Psoas muscle (tissue), 7 donors: ENCODE measurements at regions not wholly inside any gene's neighbourhood (a gene's known extent, or its start where the extent isn't known, plus 50 kb on each side); places are given as distances from the start of the nearest gene placed in this dataset.

Experiments used
- ATAC-seq, 4 donors: fragments of 200-7000 bp; cut with Tn5 transposase; one replicate each; pipeline ENCODE4 v1.9.1; 2020; ENCODE audit warnings: moderate library complexity in 3 of 4, mild to moderate bottlenecking in 2 of 4
- DNase-seq, 2 donors: peaks; one replicate each; pipeline ENCODE4 v3.0.0-alpha.2; 2020
- H3K27ac ChIP-seq: fragments of 200-600 bp; one replicate; pipeline ENCODE4 v1.8.0; 2022
- H3K27me3 ChIP-seq, 3 donors: fragments of 200-600 bp in 1 of 3; one replicate each; pipeline versions ENCODE4 v1.6.1 to v1.8.0; 2013 to 2022; ENCODE audit warnings: low read length in 2 of 3, mild to moderate bottlenecking in 2 of 3, moderate library complexity in 1 of 3; ENCODE audit not compliant: insufficient read depth in 3 of 3
- H3K36me3 ChIP-seq, 2 donors: fragments of 200-600 bp in 1 of 2; one replicate each; pipeline versions ENCODE4 v1.6.1 to v1.8.0; 2013 to 2022; ENCODE audit warnings: low read depth in 1 of 2, mild to moderate bottlenecking in 1 of 2, moderate library complexity in 1 of 2; ENCODE audit not compliant: insufficient read depth in 1 of 2
- H3K4me1 ChIP-seq: fragments of 200-600 bp; one replicate; pipeline ENCODE4 v1.8.0; 2022
- H3K4me3 ChIP-seq: fragments of 200-600 bp; one replicate; pipeline ENCODE4 v1.8.0; 2022; ENCODE audit warnings: mild to moderate bottlenecking
- H3K9me3 ChIP-seq: fragments of 200-600 bp; one replicate; pipeline ENCODE4 v1.8.0; 2022
- CTCF ChIP-seq: fragments of 200-600 bp; IDR thresholded peaks from one replicate; pipeline ENCODE4 v1.8.0; 2022; ENCODE audit warnings: antibody characterized with exemption
- WGBS, 3 donors: extraction: QIAGEN DNeasy Blood & Tissue Kit; methylation state at CpG; one replicate each; pipeline versions ENCODE4 v1.1.6 to v1.1.7; 2013; 5-methylcytosine and 5-hydroxymethylcytosine counted together
- intact Hi-C, 2 donors: fragments of 100-400 bp; cut with DNase I; formaldehyde crosslinking; loops; one replicate each; pipeline versions ENCODE4 v1.11.0 to v1.14.2; 2022
- donor health status: healthy with polysubstance abuse.
- donor health status: DM: no; HTN: no; CAD: no; lungs with moderate emphysema.
- donor health status: Bipolar disorder and iron deficiency.
- donor health status: healthy.
- donor health status: DM: yes; HTN: yes; CAD: no.
- donor health status: DM: no; HTN: no; CAD: no.
- donor health status: DM: yes; HTN: yes; CAD: no.

- intact Hi-C loops, result no loop called here
- DNase-seq (no peak), ATAC-seq (no peak)
- H3K27me3 ChIP-seq, result no peaks in the 10 kb centered on the region
- WGBS, 3 donors, result 79 to 86% (median 82%) methylated on average over 3 of the region's 3 CpGs
- TF ChIP-seq CTCF, result no peak
- H3K4me1 ChIP-seq, result no peaks in the 10 kb centered on the region
- no peaks in the 10 kb centered on the region for H3K9me3 ChIP-seq
- H3K4me3 ChIP-seq, result no peak overlapping the region
- H3K36me3 ChIP-seq, result no peaks in the 10 kb centered on the region
- no peak overlapping the region for H3K27ac ChIP-seq
These were observed 856.5 kb upstream of the SEMA6A start for GRCh38 chr5:117431091-117431490.

DNA sequence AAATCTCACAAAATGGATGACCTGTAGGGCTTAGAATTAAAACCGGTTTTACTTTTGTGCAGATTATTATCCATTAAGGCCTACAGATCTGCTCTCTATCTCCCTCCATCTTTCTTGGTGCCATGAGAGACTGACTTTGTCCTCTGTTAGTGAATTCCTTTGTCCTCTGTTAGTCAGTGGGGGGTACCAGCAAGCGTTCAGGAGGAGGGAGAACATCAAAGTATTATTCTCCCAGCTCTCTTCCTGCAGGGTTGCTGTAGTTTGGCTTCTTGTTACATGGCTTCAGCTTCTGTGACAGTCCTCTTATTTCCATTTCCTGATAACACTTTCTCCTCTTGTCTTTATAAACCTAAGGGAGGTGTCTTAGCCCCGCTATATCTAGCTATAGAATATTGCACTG, 850.5 kb upstream of the SEMA6A start:
- H3K27me3 ChIP-seq, result no peaks in the 10 kb centered on the region
- no peaks in the 10 kb centered on the region for H3K36me3 ChIP-seq
- 77 to 90% (median 78%) methylated on average over 3 of the region's 3 CpGs for WGBS, 3 donors
- no peak for DNase-seq
- no peak overlapping the region for H3K4me3 ChIP-seq
- intact Hi-C loops, result no loop called here
- ATAC-seq, result no peak
- no peak overlapping the region for H3K27ac ChIP-seq
- no peak for TF ChIP-seq CTCF
- H3K9me3 ChIP-seq, result no peaks in the 10 kb centered on the region
- H3K4me1 ChIP-seq, result no peaks in the 10 kb centered on the region

GRCh38 chr5:117424559-117424958, 849.9 kb upstream of the SEMA6A start:
- no peak for ATAC-seq
- 89 to 97% (median 96%) methylated on average over 2 of the region's 2 CpGs for WGBS, 3 donors
- TF ChIP-seq CTCF, result no peak
- H3K27me3 ChIP-seq, result no peaks in the 10 kb centered on the region
- H3K9me3 ChIP-seq, result no peaks in the 10 kb centered on the region
- H3K27ac ChIP-seq, result no peak overlapping the region
- DNase-seq, result no peak
- H3K4me1 ChIP-seq, result no peaks in the 10 kb centered on the region
- no peaks in the 10 kb centered on the region for H3K36me3 ChIP-seq
- intact Hi-C loops, result no loop called here
- H3K4me3 ChIP-seq, result no peak overlapping the region

DNA sequence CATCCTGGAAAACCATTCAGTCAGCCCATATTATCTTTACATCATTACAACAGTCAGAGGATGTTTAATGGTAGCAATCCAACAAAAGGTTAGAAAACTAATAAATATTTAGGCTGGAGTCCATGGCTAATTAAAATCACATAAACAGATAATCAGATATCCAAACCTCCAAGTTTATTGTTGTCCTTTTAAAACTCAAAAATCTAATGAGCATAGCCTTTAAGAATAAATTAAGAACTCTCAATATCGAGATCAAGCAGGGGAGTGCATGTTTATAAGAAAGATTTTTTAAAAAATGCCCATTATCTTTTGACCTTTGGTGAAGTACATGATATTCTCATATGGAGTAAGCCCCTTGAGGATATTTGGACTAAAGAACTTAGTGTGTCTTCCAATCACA, 842.9 kb upstream of the SEMA6A start:
- ATAC-seq (no peak), DNase-seq (no peak)
- intact Hi-C loops, result no loop called here
- no peak for TF ChIP-seq CTCF
- Histone ChIP-seq H3K9me3 (no peaks in the 10 kb centered on the region), H3K36me3 (no peaks in the 10 kb centered on the region), H3K4me1 (no peaks in the 10 kb centered on the region), H3K4me3 (no peak overlapping the region), H3K27me3 (no peaks in the 10 kb centered on the region), H3K27ac (no peak overlapping the region)
- 63 to 78% (median 72%) methylated on average over 1 of the region's 1 CpG for WGBS, 3 donors

DNA sequence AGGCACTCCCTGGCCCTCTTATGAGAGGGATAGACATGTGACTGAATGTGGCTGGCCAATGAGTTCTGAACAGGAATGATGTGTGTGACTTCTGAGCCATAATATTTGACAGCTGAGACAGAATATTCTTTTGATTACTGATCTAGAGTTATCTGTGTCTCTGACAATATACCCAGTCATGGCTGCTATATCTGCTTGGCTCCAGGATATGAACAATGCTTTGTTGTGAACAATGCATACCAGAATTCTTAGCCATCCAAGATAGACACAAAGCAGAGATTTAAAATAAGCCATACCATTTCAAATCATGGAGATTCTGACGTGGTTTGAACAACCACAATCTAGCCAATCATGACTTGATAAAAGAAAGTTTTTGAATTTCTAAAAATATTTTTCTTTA, 840.3 kb upstream of the SEMA6A start:
- Histone ChIP-seq H3K9me3 (no peaks in the 10 kb centered on the region), H3K4me3 (no peak overlapping the region), H3K36me3 (no peaks in the 10 kb centered on the region), H3K4me1 (no peaks in the 10 kb centered on the region), H3K27ac (no peak overlapping the region), H3K27me3 (no peaks in the 10 kb centered on the region)
- DNase-seq (no peak), ATAC-seq (no peak)
- whole genome bisulfite sequencing, 3 donors, result 51 to 65% (median 52%) methylated on average over 1 of the region's 1 CpG
- no peak for TF ChIP-seq CTCF
- intact Hi-C loops, result no loop called here
